ENCODE measurements at regions not wholly inside any gene's neighbourhood (a gene's known extent, or its start where the extent isn't known, plus 50 kb on each side); places are given as distances from the start of the nearest gene placed in this dataset.

DNA sequence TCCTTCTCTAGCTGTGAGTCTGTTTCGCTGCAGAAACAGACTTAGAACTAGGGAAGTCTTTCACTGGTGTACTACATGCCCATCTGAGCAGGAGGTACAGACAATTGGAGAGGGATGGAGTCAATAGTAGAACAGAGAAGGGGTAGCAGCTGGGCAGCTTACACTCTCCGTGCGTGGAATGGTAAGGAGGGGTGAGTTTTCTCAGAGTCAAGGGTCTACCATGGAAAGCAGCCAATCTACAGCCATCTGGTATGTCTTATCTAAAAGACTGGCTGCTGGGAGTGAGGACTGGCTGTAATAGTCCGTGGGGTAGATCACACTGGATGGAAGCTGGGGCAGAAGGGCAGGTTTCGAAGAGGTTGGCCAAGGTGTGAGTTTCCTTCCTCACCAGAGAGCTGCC lies 137.3 kb upstream of the TENM4 start:
- DNase-seq (no peak), ATAC-seq (ENCODE audit: low read depth) (no peak)
- Histone ChIP-seq H2AFZ (replicated peaks; ENCODE audit: low read length, poor library complexity) (no peak overlapping the region), H4K8ac (ENCODE audit: low read depth in 2 of 2, low read length in 2 of 2) (no peak overlapping the region), H3K9me3 (ENCODE audit: control insufficient read depth, insufficient read depth, low read length) (no peaks in the 10 kb centered on the region), H2BK5ac (ENCODE audit: low read depth, low read length, poor library complexity, severe bottlenecking) (no peak overlapping the region), H4K91ac (ENCODE audit: insufficient read depth, low read depth, low read length) (no peak overlapping the region), H3K9ac (ENCODE audit: low read depth, low read length) (no peak overlapping the region), H3K27me3 (ENCODE audit: control insufficient read depth, insufficient read depth, low read length) (no peaks in the 10 kb centered on the region), H3K14ac (replicated peaks; ENCODE audit: low read depth, low read length) (no peak overlapping the region), H3K4ac (ENCODE audit: low read depth, low read length) (no peak overlapping the region), H4K5ac (ENCODE audit: low read depth, low read length) (no peak overlapping the region), H3K9me1 (ENCODE audit: insufficient read depth, low read length) (no peaks in the 10 kb centered on the region), H3K79me1 (ENCODE audit: low read depth in 1 of 2, low read length in 2 of 2) (no peaks in the 10 kb centered on the region), H4K20me1 (ENCODE audit: insufficient read depth, low read length) (no peaks in the 10 kb centered on the region), H3K18ac (ENCODE audit: low read depth, low read length) (no peak overlapping the region), H3K4me1 (ENCODE audit: control insufficient read depth, insufficient read depth, low read length) (no peaks in the 10 kb centered on the region), H2AK5ac (ENCODE audit: low read depth, low read length) (no peak overlapping the region), H3K4me3 (ENCODE audit: insufficient read depth, low read depth, low read length) (no peak overlapping the region), H3K4me2 (ENCODE audit: low read depth, low read length) (no peak overlapping the region), H3K56ac (ENCODE audit: extremely low read depth, insufficient read depth, low read length) (no peak overlapping the region), H2BK120ac (ENCODE audit: low read depth, low read length) (no peak overlapping the region), H3K27ac (ENCODE audit: insufficient read depth, low read length) (no peak overlapping the region), H3K36me3 (ENCODE audit: control insufficient read depth, insufficient read depth, low read length) (no peaks in the 10 kb centered on the region), H2BK20ac (ENCODE audit: low read depth, low read length) (no peak overlapping the region), H2BK15ac (ENCODE audit: low read depth, low read length) (no peak overlapping the region), H2AK9ac (replicated peaks; ENCODE audit: low read depth, low read length, poor library complexity) (no peak overlapping the region), H3K23ac (ENCODE audit: low read depth, low read length) (no peak overlapping the region)
- BruUV-seq (replicated peaks), result no TSS peak
- WGBS, 2 experiments (ENCODE audit: extremely low coverage in 2 of 2, insufficient read length in 1 of 2), result 30% methylated on average over 2 of the region's 5 CpGs; no CpG with 5 or more reads in 1 of the 2 experiments
- dilution Hi-C loops (cut with HindIII; ENCODE audit: low sequenced_read_pairs, unreplicated experiment), result no loop called here
- intact Hi-C loops (cut with micrococcal nuclease), result no loop called here
- POLR2A ChIA-PET (ENCODE audit: unreplicated experiment), result no interaction called here
- no peak for TF ChIP-seq RAD21 (IDR thresholded peaks at IDR 0.05; ENCODE audit: low read length)
- no peak for TF ChIP-seq FOS (IDR thresholded peaks at IDR 0.05; ENCODE audit: low read depth, low read length)
- TF ChIP-seq SMC3 (IDR thresholded peaks at IDR 0.05; ENCODE audit: low read depth, low read length), result no peak
- no peak for TF ChIP-seq MAZ (IDR thresholded peaks at IDR 0.05; ENCODE audit: borderline replicate concordance, low read depth, low read length)
- TF ChIP-seq NFE2L2 (IDR thresholded peaks at IDR 0.05; ENCODE audit: low read depth, low read length), result no peak
- TF ChIP-seq CEBPB (IDR thresholded peaks at IDR 0.05; ENCODE audit: low read depth, low read length), result no peak
- TF ChIP-seq USF2 (IDR thresholded peaks at IDR 0.05; ENCODE audit: low read depth, low read length), result no peak
- TF ChIP-seq, protein P1, sequence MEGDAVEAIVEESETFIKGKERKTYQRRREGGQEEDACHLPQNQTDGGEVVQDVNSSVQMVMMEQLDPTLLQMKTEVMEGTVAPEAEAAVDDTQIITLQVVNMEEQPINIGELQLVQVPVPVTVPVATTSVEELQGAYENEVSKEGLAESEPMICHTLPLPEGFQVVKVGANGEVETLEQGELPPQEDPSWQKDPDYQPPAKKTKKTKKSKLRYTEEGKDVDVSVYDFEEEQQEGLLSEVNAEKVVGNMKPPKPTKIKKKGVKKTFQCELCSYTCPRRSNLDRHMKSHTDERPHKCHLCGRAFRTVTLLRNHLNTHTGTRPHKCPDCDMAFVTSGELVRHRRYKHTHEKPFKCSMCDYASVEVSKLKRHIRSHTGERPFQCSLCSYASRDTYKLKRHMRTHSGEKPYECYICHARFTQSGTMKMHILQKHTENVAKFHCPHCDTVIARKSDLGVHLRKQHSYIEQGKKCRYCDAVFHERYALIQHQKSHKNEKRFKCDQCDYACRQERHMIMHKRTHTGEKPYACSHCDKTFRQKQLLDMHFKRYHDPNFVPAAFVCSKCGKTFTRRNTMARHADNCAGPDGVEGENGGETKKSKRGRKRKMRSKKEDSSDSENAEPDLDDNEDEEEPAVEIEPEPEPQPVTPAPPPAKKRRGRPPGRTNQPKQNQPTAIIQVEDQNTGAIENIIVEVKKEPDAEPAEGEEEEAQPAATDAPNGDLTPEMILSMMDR (conservative IDR thresholded peaks at IDR 0.05; ENCODE audit: low read depth, low read length), result no peak
- no peak for TF ChIP-seq RCOR1 (IDR thresholded peaks at IDR 0.05; ENCODE audit: insufficient replicate concordance, low read length)
- no peak for TF ChIP-seq RFX5 (IDR thresholded peaks at IDR 0.05; ENCODE audit: low read depth, low read length)
- no peak for TF ChIP-seq CHD1 (IDR thresholded peaks at IDR 0.05; ENCODE audit: low read depth, low read length)
- TF ChIP-seq, protein P2, sequence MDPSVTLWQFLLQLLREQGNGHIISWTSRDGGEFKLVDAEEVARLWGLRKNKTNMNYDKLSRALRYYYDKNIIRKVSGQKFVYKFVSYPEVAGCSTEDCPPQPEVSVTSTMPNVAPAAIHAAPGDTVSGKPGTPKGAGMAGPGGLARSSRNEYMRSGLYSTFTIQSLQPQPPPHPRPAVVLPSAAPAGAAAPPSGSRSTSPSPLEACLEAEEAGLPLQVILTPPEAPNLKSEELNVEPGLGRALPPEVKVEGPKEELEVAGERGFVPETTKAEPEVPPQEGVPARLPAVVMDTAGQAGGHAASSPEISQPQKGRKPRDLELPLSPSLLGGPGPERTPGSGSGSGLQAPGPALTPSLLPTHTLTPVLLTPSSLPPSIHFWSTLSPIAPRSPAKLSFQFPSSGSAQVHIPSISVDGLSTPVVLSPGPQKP (IDR thresholded peaks at IDR 0.05; ENCODE audit: borderline replicate concordance, low read depth, low read length), result no peak
- TF ChIP-seq POLR2A (IDR thresholded peaks at IDR 0.05; ENCODE audit: low read depth, low read length), result no peak
- TF ChIP-seq MAFK (IDR thresholded peaks at IDR 0.05; ENCODE audit: low read depth, low read length), result no peak
- no peak for TF ChIP-seq BHLHE40 (IDR thresholded peaks at IDR 0.05; ENCODE audit: low read depth, low read length)
- TF ChIP-seq MXI1 (IDR thresholded peaks at IDR 0.05; ENCODE audit: borderline replicate concordance, low read depth, low read length), result no peak
- CTCF ChIA-PET, result no interaction called here
- in situ Hi-C loops (cut with MboI; ENCODE audit: low sequenced_read_pairs), result no loop called here
